GM10266 (cell line): ENCODE measurements at regions not wholly inside any gene's neighbourhood (a gene's known extent, or its start where the extent isn't known, plus 50 kb on each side); places are given as distances from the start of the nearest gene placed in this dataset.

Experiments
- DNase-seq: peaks from one replicate; pipeline ENCODE4 v3.0.0; 2012; ENCODE audit errors: extremely low spot score
- TF ChIP-seq, protein P1 (sequence below): IDR thresholded peaks from 2 replicates; pipeline ENCODE4 v1.5.1; 2012; ENCODE audit warnings: mild to moderate bottlenecking, low read depth; ENCODE audit not compliant: control insufficient read depth, insufficient read depth; ENCODE audit errors: missing control alignments

DNA sequence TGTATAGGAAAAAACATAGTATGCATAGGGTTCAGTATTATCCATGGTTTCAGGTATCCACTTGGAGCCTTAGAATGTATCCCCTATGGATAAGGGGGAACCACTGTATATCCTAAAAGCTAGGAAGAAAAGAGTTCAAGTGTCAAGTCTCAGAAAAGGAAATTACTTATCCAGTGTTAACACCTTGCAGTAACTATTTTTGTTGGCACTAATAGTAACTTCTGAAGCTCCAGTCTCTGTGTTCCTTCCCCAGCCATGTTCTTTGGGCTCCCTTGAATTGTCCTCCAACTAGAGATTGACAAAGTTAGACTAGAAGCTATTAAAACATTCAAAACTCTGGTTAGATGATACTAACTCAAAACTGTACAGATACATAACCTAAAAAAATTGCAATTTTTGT is 370.8 kb downstream of the NFIB start:
- TF ChIP-seq, protein P1, sequence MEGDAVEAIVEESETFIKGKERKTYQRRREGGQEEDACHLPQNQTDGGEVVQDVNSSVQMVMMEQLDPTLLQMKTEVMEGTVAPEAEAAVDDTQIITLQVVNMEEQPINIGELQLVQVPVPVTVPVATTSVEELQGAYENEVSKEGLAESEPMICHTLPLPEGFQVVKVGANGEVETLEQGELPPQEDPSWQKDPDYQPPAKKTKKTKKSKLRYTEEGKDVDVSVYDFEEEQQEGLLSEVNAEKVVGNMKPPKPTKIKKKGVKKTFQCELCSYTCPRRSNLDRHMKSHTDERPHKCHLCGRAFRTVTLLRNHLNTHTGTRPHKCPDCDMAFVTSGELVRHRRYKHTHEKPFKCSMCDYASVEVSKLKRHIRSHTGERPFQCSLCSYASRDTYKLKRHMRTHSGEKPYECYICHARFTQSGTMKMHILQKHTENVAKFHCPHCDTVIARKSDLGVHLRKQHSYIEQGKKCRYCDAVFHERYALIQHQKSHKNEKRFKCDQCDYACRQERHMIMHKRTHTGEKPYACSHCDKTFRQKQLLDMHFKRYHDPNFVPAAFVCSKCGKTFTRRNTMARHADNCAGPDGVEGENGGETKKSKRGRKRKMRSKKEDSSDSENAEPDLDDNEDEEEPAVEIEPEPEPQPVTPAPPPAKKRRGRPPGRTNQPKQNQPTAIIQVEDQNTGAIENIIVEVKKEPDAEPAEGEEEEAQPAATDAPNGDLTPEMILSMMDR = no peak
- DNase-seq = no peak

GRCh38 chr9:13942695-13943094 is 371.2 kb downstream of the NFIB start:
- TF ChIP-seq, protein P1 = no peak
- DNase-seq = no peak

DNA sequence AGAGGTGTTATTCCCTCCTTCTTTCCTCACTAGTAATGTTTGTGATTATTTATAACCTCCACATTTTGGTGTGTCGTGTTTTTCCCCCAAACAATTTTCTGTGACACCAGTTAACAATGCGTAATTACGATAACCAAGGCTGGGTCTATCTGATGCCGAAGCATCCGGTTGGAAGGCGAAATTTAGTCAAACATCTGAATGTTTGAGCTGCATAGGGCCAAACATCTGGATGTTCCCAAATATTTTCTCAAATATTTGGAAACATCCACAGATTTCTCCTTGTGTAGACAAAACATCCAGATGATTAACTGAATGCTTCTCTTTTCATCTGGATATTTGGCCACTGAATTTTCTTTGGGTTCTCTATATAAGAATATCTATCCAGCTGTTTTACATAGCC is 371.7 kb downstream of the NFIB start:
- DNase-seq = no peak
- TF ChIP-seq, protein P1 = no peak

DNA sequence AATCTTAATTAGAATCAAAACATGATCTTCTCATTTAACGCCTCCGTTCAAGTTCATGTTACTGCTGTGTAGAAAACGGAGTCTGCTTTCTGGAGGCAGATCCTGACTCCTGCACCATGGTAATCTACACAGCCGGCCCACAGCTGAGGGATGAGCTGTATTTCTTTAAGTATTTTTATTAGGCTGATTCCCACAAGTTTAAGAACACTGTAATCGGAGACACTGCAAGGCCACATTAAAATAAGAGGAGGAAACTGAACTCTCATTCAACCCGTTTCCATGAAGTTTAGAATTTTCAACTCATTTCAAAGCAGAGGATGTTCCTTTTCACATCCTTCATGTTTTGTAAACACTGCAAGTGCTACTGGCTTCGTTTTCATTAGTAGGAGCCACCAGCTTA is 372.2 kb downstream of the NFIB start:
- TF ChIP-seq, protein P1 = no peak
- no peak for DNase-seq

- TF ChIP-seq, protein P1 = no peak
- DNase-seq = no peak
Observed at GRCh38 chr9:13939701-13940490, 374.0 kb downstream of the NFIB start.

DNA sequence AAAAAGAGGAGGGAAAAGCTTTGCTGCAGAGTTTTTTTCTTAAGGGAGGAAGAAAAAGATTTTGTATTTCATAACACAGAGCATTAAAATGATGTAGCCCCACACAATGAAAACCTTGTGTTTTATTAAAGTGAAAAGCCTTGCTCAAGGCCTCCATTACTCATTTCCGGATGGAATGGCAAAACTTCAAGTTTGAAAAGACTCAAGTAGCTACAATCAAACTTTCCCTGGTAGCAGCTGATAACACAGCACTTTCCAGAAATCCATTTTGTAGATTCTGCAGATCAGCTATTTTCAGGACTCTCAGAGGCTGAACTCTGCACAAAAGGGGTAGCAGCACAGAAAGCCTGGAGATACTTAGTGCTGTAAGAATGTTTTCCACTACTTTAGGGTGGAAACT is 374.8 kb downstream of the NFIB start:
- no peak for DNase-seq
- TF ChIP-seq, protein P1 = no peak

- TF ChIP-seq, protein P1 = no peak
- no peak for DNase-seq
Observed at GRCh38 chr9:13934416-13934815, 379.5 kb downstream of the NFIB start.
